ENCODE measurements at regions not wholly inside any gene's neighbourhood (a gene's known extent, or its start where the extent isn't known, plus 50 kb on each side); places are given as distances from the start of the nearest gene placed in this dataset.

DNA sequence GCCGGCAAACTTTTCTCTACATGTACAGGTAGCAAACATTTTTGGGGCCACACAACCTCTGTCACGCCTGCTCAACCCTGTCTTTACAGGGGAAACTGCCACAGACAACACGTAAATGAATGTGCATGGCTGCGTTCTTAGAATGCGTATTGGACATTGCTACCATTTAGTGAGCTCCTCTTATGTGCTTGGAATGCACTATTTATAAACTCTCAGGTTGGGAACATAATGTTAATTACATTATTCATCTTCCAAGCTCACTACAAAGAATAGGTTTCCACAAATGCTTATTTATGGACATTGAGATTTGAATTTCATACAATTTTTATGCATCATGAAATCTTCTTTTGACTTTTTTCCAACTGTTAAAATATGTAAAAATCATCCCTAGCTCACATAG, 92.0 kb upstream of the RPS6KA2 start:
- 87 to 88% methylated on average over 5 of the region's 5 CpGs for WGBS, 2 donors
- no peak overlapping the region for H3K4me3 ChIP-seq
- peaks cover 0 to 13% (median 0%) of the 10 kb centered on the region in 9 donors for H3K4me1 ChIP-seq
- H3K9me3 ChIP-seq = no peaks in the 10 kb centered on the region
- no peak overlapping the region for H3K27ac ChIP-seq
- no peaks in the 10 kb centered on the region for H3K27me3 ChIP-seq
- TF ChIP-seq, protein P1, sequence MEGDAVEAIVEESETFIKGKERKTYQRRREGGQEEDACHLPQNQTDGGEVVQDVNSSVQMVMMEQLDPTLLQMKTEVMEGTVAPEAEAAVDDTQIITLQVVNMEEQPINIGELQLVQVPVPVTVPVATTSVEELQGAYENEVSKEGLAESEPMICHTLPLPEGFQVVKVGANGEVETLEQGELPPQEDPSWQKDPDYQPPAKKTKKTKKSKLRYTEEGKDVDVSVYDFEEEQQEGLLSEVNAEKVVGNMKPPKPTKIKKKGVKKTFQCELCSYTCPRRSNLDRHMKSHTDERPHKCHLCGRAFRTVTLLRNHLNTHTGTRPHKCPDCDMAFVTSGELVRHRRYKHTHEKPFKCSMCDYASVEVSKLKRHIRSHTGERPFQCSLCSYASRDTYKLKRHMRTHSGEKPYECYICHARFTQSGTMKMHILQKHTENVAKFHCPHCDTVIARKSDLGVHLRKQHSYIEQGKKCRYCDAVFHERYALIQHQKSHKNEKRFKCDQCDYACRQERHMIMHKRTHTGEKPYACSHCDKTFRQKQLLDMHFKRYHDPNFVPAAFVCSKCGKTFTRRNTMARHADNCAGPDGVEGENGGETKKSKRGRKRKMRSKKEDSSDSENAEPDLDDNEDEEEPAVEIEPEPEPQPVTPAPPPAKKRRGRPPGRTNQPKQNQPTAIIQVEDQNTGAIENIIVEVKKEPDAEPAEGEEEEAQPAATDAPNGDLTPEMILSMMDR (IDR thresholded peaks at IDR 0.05) = no peak
- no peak for ATAC-seq
- DNase-seq = no peak
- H3K36me3 ChIP-seq = no peaks in the 10 kb centered on the region
- intact Hi-C loops (cut with DNase I) = no loop called here

DNA sequence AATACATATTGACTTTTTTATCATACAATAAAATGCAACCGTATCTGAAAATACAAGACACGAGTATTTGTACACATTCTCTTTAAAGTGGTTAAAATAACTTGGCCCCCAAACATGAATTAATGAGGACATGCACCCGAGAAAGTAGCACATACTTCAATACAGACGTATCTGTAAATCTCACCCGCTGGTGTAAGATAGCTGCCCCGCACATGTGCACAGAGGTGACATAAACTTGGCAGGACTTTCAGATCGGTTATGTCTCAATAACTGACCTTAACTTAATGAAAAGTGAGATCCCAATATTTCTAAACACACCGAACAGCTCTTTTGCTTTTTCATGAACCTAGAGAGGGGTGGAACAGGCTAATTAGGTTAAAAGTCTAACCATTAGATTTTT, 91.5 kb upstream of the RPS6KA2 start:
- Histone ChIP-seq H3K4me3 (no peak overlapping the region), H3K36me3 (no peaks in the 10 kb centered on the region), H3K4me1 (peaks cover 0 to 13% (median 0%) of the 10 kb centered on the region in 9 donors), H3K27me3 (no peaks in the 10 kb centered on the region), H3K9me3 (no peaks in the 10 kb centered on the region), H3K27ac (no peak overlapping the region)
- WGBS, 2 donors = 76 to 77% methylated on average over 8 of the region's 8 CpGs
- TF ChIP-seq, protein P1 (IDR thresholded peaks at IDR 0.05) = no peak
- ATAC-seq = no peak
- intact Hi-C loops (cut with DNase I) = no loop called here
- DNase-seq = no peak

DNA sequence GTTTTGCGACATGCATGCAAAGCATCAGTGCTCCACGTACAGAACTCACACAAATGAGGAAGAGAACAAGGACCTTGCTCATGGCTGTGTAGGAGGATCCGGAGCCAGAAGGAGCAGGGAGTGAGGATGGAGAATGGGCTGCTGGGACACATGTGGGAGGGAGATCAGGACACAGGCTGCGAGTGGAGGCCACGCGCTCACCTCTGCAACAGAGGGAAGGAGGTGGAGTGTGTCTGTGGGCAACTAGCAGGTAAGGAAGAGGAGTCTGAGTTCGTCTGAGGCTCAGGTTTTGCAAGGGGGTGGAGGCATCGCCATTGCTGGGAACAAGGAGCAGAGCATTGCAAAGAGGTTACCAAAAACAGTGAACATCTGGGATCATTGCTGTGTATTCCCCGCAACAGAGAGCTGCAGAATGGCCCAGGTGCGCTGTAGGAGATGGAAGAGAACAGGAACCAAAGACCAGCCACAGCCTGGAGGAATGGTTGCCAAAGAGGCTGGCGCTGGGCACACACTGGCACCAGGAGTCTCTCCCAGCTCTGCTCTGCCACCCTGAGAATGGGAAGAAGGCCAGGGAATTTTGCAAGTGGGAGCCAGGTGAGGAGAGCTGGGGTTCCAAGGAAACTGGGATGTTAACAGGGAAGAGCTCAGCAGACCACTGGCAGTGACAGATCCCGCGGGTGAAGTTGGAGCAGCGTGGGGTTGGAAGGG, 90.0 kb upstream of the RPS6KA2 start:
- DNase-seq (no peak), ATAC-seq (peak in 1 of 8 donors; percentile 11)
- Histone ChIP-seq H3K27me3 (no peaks in the 10 kb centered on the region), H3K9me3 (peaks cover 0 to 3% (median 0%) of the 10 kb centered on the region in 11 donors), H3K36me3 (no peaks in the 10 kb centered on the region), H3K4me3 (no peak overlapping the region), H3K4me1 (peaks cover 0 to 13% (median 0%) of the 10 kb centered on the region in 9 donors), H3K27ac (no peak overlapping the region)
- TF ChIP-seq, protein P1 (IDR thresholded peaks at IDR 0.05) = no peak
- 89 to 90% methylated on average over 14 of the region's 14 CpGs for WGBS, 2 donors
- intact Hi-C loops (cut with DNase I) = no loop called here

DNA sequence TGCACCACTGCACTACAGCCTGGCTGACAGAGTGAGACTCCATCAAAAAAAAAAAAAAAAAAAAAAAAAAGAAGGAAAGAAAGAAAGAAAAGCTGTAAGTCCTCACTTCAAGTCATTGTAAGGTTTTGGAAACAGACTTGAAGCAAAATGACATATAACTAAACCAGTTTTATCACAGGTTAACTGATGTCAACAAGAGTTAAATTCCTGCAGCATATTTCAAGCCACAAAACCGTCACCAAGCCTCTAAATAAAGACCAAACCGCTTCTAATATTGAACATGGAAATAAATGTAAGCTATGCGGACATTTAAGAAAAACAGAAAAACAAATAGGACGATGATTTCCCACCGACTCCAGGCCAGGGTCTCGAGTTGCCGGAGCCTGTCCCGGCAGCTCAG, 88.9 kb upstream of the RPS6KA2 start:
- TF ChIP-seq, protein P1 (IDR thresholded peaks at IDR 0.05) = no peak
- intact Hi-C loops (cut with DNase I) = no loop called here
- Histone ChIP-seq H3K9me3 (peaks cover 0 to 13% (median 4%) of the 10 kb centered on the region in 11 donors), H3K4me3 (no peak overlapping the region), H3K4me1 (peaks cover 0 to 13% (median 0%) of the 10 kb centered on the region in 9 donors), H3K36me3 (no peaks in the 10 kb centered on the region), H3K27me3 (no peaks in the 10 kb centered on the region), H3K27ac (no peak overlapping the region)
- WGBS, 2 donors = 89 to 91% methylated on average over 8 of the region's 8 CpGs
- DNase-seq (no peak), ATAC-seq (no peak)

All from heart right ventricle (tissue), 16 donors.